KMS-11 (cell line): ENCODE measurements at regions not wholly inside any gene's neighbourhood (a gene's known extent, or its start where the extent isn't known, plus 50 kb on each side); places are given as distances from the start of the nearest gene placed in this dataset.
"Not testable (repeated sequence)": the region's sequence is repeated elsewhere in the genome, so short reads cannot be mapped to it uniquely, and the experiment has no call there.

Experiments used
- H2AFZ ChIP-seq: fragments of 200-600 bp; sonication (generic); 2 replicates; pipeline ENCODE4 v1.6.1; 2016; ENCODE audit warnings: antibody characterized with exemption, mixed run types, low read depth
- H3K27ac ChIP-seq: fragments of 200-600 bp; sonication (generic); 2 replicates; pipeline ENCODE4 v1.6.1; 2016; ENCODE audit warnings: mild to moderate bottlenecking, mixed run types
- H3K27me3 ChIP-seq: fragments of 200-600 bp; sonication (generic); 2 replicates; pipeline ENCODE4 v1.6.1; 2017; ENCODE audit warnings: mild to moderate bottlenecking, low read depth, mixed run types, moderate library complexity; ENCODE audit not compliant: insufficient read depth
- H3K36me3 ChIP-seq: fragments of 200-600 bp; sonication (generic); 2 replicates; pipeline ENCODE4 v1.6.1; 2017; ENCODE audit warnings: mild to moderate bottlenecking, mixed run types; ENCODE audit not compliant: insufficient read depth
- H3K4me1 ChIP-seq: fragments of 200-600 bp; sonication (generic); 2 replicates; pipeline ENCODE4 v1.6.1; 2016; ENCODE audit warnings: mild to moderate bottlenecking, low read depth, mixed run types; ENCODE audit not compliant: poor library complexity, severe bottlenecking
- H3K4me2 ChIP-seq: fragments of 200-600 bp; sonication (generic); 2 replicates; pipeline ENCODE4 v1.7.0; 2016; ENCODE audit warnings: mild to moderate bottlenecking, mixed run types
- H3K4me3 ChIP-seq: fragments of 200-600 bp; sonication (generic); IDR thresholded peaks from 2 replicates; pipeline ENCODE4 v1.6.1; 2017; ENCODE audit warnings: low read depth, low read length, mixed read lengths; ENCODE audit not compliant: insufficient read depth
- H3K79me2 ChIP-seq: fragments of 200-600 bp; sonication (generic); 2 replicates; pipeline ENCODE4 v1.6.1; 2016; ENCODE audit warnings: low read depth, mixed run types; ENCODE audit not compliant: insufficient read depth
- H3K9ac ChIP-seq: fragments of 200-600 bp; sonication (generic); 2 replicates; pipeline ENCODE4 v1.6.1; 2016; ENCODE audit warnings: mild to moderate bottlenecking, mixed run types
- H4K20me1 ChIP-seq: fragments of 200-600 bp; sonication (generic); 2 replicates; pipeline ENCODE4 v1.6.1; 2016; ENCODE audit warnings: mild to moderate bottlenecking, mixed run types; ENCODE audit not compliant: insufficient read depth
- CTCF ChIP-seq: fragments of 200-600 bp; sonication (generic); conservative IDR thresholded peaks from 2 replicates; pipeline ENCODE4 v1.6.1; 2017; ENCODE audit warnings: low read depth, mild to moderate bottlenecking, antibody characterized with exemption, low read length, moderate library complexity, mixed read lengths

- Histone ChIP-seq H3K4me2 (no peak overlapping the region), H3K4me3 (no peak overlapping the region), H3K36me3 (no peaks in the 10 kb centered on the region), H3K27ac (no peak overlapping the region), H3K4me1 (no peaks in the 10 kb centered on the region), H3K9ac (no peak overlapping the region), H3K79me2 (no peaks in the 10 kb centered on the region), H3K27me3 (no peaks in the 10 kb centered on the region), H2AFZ (no peak overlapping the region), H4K20me1 (no peaks in the 10 kb centered on the region)
- TF ChIP-seq CTCF, result no peak
Observed at GRCh38 chr10:10067644-10068043, 950.0 kb upstream of the CELF2 start.

- not testable (repeated sequence) for H2AFZ ChIP-seq, H3K36me3 ChIP-seq, H3K4me2 ChIP-seq, H3K27me3 ChIP-seq, H3K79me2 ChIP-seq, H3K9ac ChIP-seq, H3K4me1 ChIP-seq, H3K27ac ChIP-seq, H3K4me3 ChIP-seq, H4K20me1 ChIP-seq
Observed at GRCh38 chr10:10074847-10075246, 942.8 kb upstream of the CELF2 start.

- no peaks in the 10 kb centered on the region for H3K4me1 ChIP-seq
- H3K36me3 ChIP-seq, result no peaks in the 10 kb centered on the region
- H4K20me1 ChIP-seq, result no peaks in the 10 kb centered on the region
- H3K4me2 ChIP-seq, result no peak overlapping the region
- no peaks in the 10 kb centered on the region for H3K27me3 ChIP-seq
- no peaks in the 10 kb centered on the region for H3K79me2 ChIP-seq
- no peak overlapping the region for H2AFZ ChIP-seq
- H3K9ac ChIP-seq, result no peak overlapping the region
- H3K4me3 ChIP-seq, result no peak overlapping the region
- no peak overlapping the region for H3K27ac ChIP-seq
- TF ChIP-seq CTCF, result no peak
Observed at GRCh38 chr10:10078446-10078845, 939.2 kb upstream of the CELF2 start.

DNA sequence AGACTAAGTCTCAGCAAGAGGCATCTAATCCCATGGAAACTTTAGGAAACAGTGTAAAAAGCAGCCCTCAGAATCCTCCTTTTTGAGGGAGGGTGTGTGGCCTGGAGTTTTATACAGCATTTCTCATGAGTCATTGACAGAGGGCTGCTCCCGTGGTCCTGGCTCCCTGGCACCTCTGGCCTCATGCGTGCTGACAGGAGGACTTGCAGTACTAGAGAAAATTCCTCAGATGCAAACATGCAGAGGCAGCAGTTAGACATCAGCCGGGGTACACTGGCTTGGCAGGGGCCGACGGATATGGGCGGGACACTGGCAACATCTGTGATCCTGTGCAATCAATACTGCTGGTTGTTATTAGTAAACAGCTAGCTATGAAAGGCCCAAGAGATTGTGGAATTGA, 925.1 kb upstream of the CELF2 start:
- no peaks in the 10 kb centered on the region for H4K20me1 ChIP-seq
- H3K36me3 ChIP-seq, result no peaks in the 10 kb centered on the region
- no peaks in the 10 kb centered on the region for H3K27me3 ChIP-seq
- no peak overlapping the region for H3K27ac ChIP-seq
- H3K9ac ChIP-seq, result no peak overlapping the region
- no peak overlapping the region for H3K4me3 ChIP-seq
- H3K4me2 ChIP-seq, result no peak overlapping the region
- H3K4me1 ChIP-seq, result no peaks in the 10 kb centered on the region
- no peak overlapping the region for H2AFZ ChIP-seq
- TF ChIP-seq CTCF, result no peak
- H3K79me2 ChIP-seq, result no peaks in the 10 kb centered on the region

DNA sequence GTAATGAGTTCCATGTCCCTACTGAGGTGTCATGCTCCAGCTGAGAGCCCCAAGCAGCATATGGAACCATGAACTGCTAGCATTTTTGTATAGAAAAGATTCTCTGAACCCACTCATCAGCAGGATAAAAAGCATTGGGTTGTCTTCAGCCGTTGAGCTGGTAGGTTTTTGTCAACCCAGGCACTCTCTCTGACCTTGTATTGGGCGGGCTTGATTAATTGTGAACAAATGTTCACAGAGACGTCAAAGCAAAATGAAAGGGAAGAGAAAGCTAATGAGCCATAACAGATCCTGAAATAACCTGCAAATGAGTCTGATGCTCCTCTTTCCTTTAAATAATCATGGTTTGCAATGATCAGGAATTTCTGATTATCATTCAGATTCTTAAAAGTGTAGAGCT, 924.7 kb upstream of the CELF2 start:
- Histone ChIP-seq H3K79me2 (no peaks in the 10 kb centered on the region), H3K27me3 (no peaks in the 10 kb centered on the region), H3K36me3 (no peaks in the 10 kb centered on the region), H3K4me2 (no peak overlapping the region), H3K9ac (no peak overlapping the region), H3K27ac (no peak overlapping the region), H3K4me1 (no peaks in the 10 kb centered on the region), H4K20me1 (no peaks in the 10 kb centered on the region), H3K4me3 (no peak overlapping the region), H2AFZ (no peak overlapping the region)
- no peak for TF ChIP-seq CTCF
